OCI-LY7 (cell line): ENCODE measurements at regions not wholly inside any gene's neighbourhood (a gene's known extent, or its start where the extent isn't known, plus 50 kb on each side); places are given as distances from the start of the nearest gene placed in this dataset.

ENCODE experiments used
- BruUV-seq: library from RNA; stranded (reverse); fragments of 400-500 nt; replicated peaks from 2 replicates; lab custom pipeline; 2021; lab: Mats Ljungman, UMichigan
- CTCF ChIA-PET: fragments of 300-600 bp; sonication (Branson Sonifier 250); formaldehyde crosslinking; loops from one replicate; lab custom pipeline; 2022; ENCODE audit warnings: antibody characterized with exemption; ENCODE audit not compliant: unreplicated experiment; lab: Charles Lee
- POLR2A ChIA-PET: fragments of 300-600 bp; sonication (Branson Sonifier 250); formaldehyde crosslinking; loops from one replicate; lab custom pipeline; 2022; ENCODE audit warnings: antibody characterized with exemption; lab: Charles Lee
- DNase-seq: peaks from one replicate; pipeline ENCODE4 v3.0.0-alpha.2; 2015; ENCODE audit warnings: low spot score
- H2AFZ ChIP-seq: fragments of 200-600 bp; sonication (generic), shearing (Covaris generic); 2 replicates; pipeline ENCODE4 v1.6.1; 2014; ENCODE audit warnings: mild to moderate bottlenecking, antibody characterized with exemption, low read length, moderate library complexity
- H3K27ac ChIP-seq: fragments of 200-600 bp; sonication (generic); 2 replicates; pipeline ENCODE4 v1.5.1; 2014; ENCODE audit warnings: mixed run types, low read depth, mild to moderate bottlenecking, moderate library complexity, low read length, inconsistent platforms; ENCODE audit not compliant: poor library complexity, severe bottlenecking
- H3K36me3 ChIP-seq: fragments of 200-600 bp; sonication (generic); 2 replicates; pipeline ENCODE4 v1.6.1; 2014; ENCODE audit warnings: mild to moderate bottlenecking, antibody characterized with exemption, low read length, moderate library complexity, mixed read lengths; ENCODE audit not compliant: insufficient read depth
- H3K4me1 ChIP-seq: fragments of 200-600 bp; sonication (generic); 2 replicates; pipeline ENCODE4 v1.5.1; 2014; ENCODE audit warnings: mild to moderate bottlenecking, low read length; ENCODE audit not compliant: insufficient read depth, poor library complexity, severe bottlenecking
- H3K4me2 ChIP-seq: fragments of 200-600 bp; sonication (generic); 2 replicates; pipeline ENCODE4 v1.6.1; 2014; ENCODE audit warnings: mild to moderate bottlenecking, low read length
- H3K4me3 ChIP-seq: fragments of 200-600 bp; sonication (generic); 2 replicates; pipeline ENCODE4 v1.5.1; 2014; ENCODE audit warnings: mild to moderate bottlenecking, low read depth, low read length; ENCODE audit not compliant: poor library complexity, severe bottlenecking
- H3K79me2 ChIP-seq: fragments of 200-600 bp; sonication (generic); 2 replicates; pipeline ENCODE4 v1.6.1; 2016; ENCODE audit warnings: low read depth, mild to moderate bottlenecking, low read length, moderate library complexity, mixed read lengths; ENCODE audit not compliant: insufficient read depth
- H3K9me2 ChIP-seq: fragments of 200-600 bp; sonication (generic); 2 replicates; pipeline ENCODE4 v1.6.1; 2016; ENCODE audit warnings: mild to moderate bottlenecking, low read length, mixed read lengths; ENCODE audit not compliant: insufficient read depth
- H3K9me3 ChIP-seq: fragments of 200-600 bp; sonication (generic); 2 replicates; pipeline ENCODE4 v1.6.1; 2014; ENCODE audit warnings: mild to moderate bottlenecking, mixed run types, low read length, mixed read lengths
- H4K20me1 ChIP-seq: fragments of 200-600 bp; sonication (generic); 2 replicates; pipeline ENCODE4 v1.6.1; 2014; ENCODE audit warnings: mild to moderate bottlenecking, antibody characterized with exemption, low read length, moderate library complexity, mixed read lengths; ENCODE audit not compliant: insufficient read depth
- EZH2phosphoT487 ChIP-seq: fragments of 200-600 bp; sonication (generic); IDR thresholded peaks from 2 replicates; pipeline ENCODE4 v1.6.1; 2018; ENCODE audit warnings: low read depth, borderline replicate concordance, mild to moderate bottlenecking, mixed run types, antibody characterized with exemption, low read length, moderate library complexity, mixed read lengths
- intact Hi-C: fragments of 100-400 bp; cut with micrococcal nuclease; formaldehyde crosslinking; loops from one replicate; pipeline ENCODE4 v1.10.0; 2022; ENCODE audit not compliant: unreplicated experiment
- TF ChIP-seq, protein P1 (sequence below): fragments of 200-600 bp; sonication (generic); conservative IDR thresholded peaks from 2 replicates; pipeline ENCODE4 v1.5.1; 2014; ENCODE audit warnings: mild to moderate bottlenecking, antibody characterized with exemption, low read length, moderate library complexity, mixed read lengths

DNA sequence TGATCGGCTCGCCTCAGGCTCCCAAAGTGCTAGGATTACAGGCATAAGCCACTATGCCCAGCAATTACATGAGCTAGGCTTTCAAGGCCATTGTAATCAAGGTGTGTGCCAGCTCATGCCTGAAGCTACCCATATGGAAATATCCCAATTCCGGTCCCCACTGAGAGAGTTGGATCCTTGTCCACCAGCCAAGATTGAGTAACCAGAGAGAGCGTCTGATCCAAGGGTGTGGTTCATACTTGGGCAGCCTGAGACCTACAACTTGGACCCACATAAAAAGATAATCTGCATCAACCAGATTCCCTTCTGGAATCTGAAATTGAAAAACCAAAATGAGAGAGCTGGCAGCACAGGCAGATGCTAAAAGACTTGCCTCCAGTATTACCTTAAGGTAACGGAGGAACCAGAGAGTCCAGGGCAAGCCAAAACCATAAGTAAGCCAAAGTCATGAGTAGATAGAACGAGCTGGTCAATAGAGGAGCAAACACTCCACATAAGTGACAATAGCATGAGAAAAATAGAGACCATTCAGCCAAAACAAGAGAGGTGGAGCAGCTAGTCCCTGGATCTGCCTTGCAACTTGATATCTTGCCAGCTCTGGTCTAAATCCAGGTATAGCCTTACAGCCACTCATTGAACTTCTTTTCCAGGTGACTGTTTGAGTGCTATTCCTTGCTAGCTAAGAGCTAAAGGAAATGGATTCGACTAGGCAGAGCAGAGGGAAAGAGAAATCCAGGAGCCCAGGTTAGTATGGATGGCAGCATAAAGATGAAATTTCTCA is 63.8 kb upstream of the ATP1A1 start:
- no peak overlapping the region for H3K4me3 ChIP-seq
- no peaks in the 10 kb centered on the region for H4K20me1 ChIP-seq
- BruUV-seq, result no TSS peak
- H3K79me2 ChIP-seq, result no peaks in the 10 kb centered on the region
- DNase-seq, result no peak
- no peak overlapping the region for H3K4me2 ChIP-seq
- no peak overlapping the region for H3K27ac ChIP-seq
- TF ChIP-seq EZH2phosphoT487, result no peak
- TF ChIP-seq, protein P1, sequence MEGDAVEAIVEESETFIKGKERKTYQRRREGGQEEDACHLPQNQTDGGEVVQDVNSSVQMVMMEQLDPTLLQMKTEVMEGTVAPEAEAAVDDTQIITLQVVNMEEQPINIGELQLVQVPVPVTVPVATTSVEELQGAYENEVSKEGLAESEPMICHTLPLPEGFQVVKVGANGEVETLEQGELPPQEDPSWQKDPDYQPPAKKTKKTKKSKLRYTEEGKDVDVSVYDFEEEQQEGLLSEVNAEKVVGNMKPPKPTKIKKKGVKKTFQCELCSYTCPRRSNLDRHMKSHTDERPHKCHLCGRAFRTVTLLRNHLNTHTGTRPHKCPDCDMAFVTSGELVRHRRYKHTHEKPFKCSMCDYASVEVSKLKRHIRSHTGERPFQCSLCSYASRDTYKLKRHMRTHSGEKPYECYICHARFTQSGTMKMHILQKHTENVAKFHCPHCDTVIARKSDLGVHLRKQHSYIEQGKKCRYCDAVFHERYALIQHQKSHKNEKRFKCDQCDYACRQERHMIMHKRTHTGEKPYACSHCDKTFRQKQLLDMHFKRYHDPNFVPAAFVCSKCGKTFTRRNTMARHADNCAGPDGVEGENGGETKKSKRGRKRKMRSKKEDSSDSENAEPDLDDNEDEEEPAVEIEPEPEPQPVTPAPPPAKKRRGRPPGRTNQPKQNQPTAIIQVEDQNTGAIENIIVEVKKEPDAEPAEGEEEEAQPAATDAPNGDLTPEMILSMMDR, result no peak
- ChIA-PET POLR2A (interaction anchor here (1.3 to 1.7 kb wide), 2 partner anchors 17 to 20 kb away, joined by 3 to 5 read pairs; no protein-coding TSS in a partner anchor), CTCF (no interaction called here)
- H3K9me3 ChIP-seq, result peaks cover 13% of the 10 kb centered on the region; the same call in 1 of the 2 replicates
- no peak overlapping the region for H2AFZ ChIP-seq
- H3K4me1 ChIP-seq, result peaks cover 13% of the 10 kb centered on the region
- no peaks in the 10 kb centered on the region for H3K36me3 ChIP-seq
- no peaks in the 10 kb centered on the region for H3K9me2 ChIP-seq
- intact Hi-C loops, result no loop called here

DNA sequence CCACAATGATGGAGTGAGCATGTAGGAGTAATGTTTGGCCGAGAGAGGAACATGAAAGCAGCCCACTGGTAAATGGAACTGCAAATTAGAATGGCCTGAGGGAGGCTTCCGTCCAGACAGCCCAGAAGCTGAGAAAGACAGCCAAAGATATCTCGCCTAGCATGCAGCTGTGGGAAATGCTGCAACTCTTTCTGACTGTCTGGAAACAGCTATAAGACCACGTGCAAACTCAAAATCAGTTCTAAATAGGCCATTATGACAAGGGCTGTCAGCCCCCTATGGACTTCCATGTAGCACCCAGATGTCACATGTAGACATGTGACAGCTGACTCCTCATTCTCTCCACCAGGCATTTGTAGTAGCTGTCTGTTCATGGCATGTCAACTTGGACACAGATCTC is 62.9 kb upstream of the ATP1A1 start:
- intact Hi-C loops, result no loop called here
- H3K79me2 ChIP-seq, result no peaks in the 10 kb centered on the region
- no peaks in the 10 kb centered on the region for H3K9me2 ChIP-seq
- no peak overlapping the region for H3K4me2 ChIP-seq
- BruUV-seq, result no TSS peak
- H3K9me3 ChIP-seq, result peaks cover 4% of the 10 kb centered on the region; the same call in 1 of the 2 replicates
- H3K4me3 ChIP-seq, result no peak overlapping the region
- no peak overlapping the region; the same call in 1 of the 2 replicates for H2AFZ ChIP-seq
- DNase-seq, result no peak
- peaks cover 15% of the 10 kb centered on the region for H3K4me1 ChIP-seq
- no peak for TF ChIP-seq EZH2phosphoT487
- TF ChIP-seq, protein P1, result no peak
- H3K27ac ChIP-seq, result no peak overlapping the region
- ChIA-PET CTCF (no interaction called here), POLR2A (interaction anchor here (1.2 to 1.7 kb wide), 2 partner anchors 18 to 21 kb away, joined by 3 to 5 read pairs; no protein-coding TSS in a partner anchor)
- H4K20me1 ChIP-seq, result no peaks in the 10 kb centered on the region
- no peaks in the 10 kb centered on the region for H3K36me3 ChIP-seq

DNA sequence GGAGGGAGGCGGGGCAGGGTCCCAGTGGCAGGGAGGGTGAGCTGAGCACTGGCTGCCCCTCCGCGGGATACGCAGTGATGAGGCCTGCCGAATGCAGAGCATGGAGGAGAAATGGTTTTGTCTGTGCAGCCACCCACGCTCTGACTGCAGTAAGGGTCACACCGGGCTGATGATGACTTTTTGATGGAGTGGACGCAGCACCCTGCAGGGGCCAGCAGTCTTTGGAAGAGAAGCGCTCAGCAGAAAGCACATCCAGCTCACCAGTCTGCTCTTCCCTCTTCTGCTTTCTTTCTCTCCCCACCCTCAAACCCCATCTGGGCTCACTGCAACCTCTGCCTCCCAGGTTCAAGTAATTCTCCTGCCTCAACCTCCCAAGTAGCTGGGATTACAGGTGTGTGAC is 61.9 kb upstream of the ATP1A1 start:
- Histone ChIP-seq H3K4me1 (peaks cover 21% of the 10 kb centered on the region), H3K4me3 (no peak overlapping the region), H3K9me2 (no peaks in the 10 kb centered on the region), H3K9me3 (no peaks in the 10 kb centered on the region), H2AFZ (no peak overlapping the region), H3K4me2 (no peak overlapping the region), H4K20me1 (no peaks in the 10 kb centered on the region), H3K27ac (no peak overlapping the region), H3K79me2 (no peaks in the 10 kb centered on the region), H3K36me3 (no peaks in the 10 kb centered on the region)
- DNase-seq, result no peak
- no peak for TF ChIP-seq EZH2phosphoT487
- TF ChIP-seq, protein P1, result no peak
- no TSS peak for BruUV-seq
- ChIA-PET CTCF (no interaction called here), POLR2A (interaction anchor here (0.9 to 1.2 kb wide), 2 partner anchors 9 to 19 kb away, joined by 3 to 4 read pairs; no protein-coding TSS in a partner anchor)
- intact Hi-C loops, result no loop called here
